Astrocyte (in vitro differentiated cells and primary cell): ENCODE measurements at regions not wholly inside any gene's neighbourhood (a gene's known extent, or its start where the extent isn't known, plus 50 kb on each side); places are given as distances from the start of the nearest gene placed in this dataset.

Experiments used
- DNase-seq: peaks from one replicate; pipeline ENCODE4 v3.0.0-alpha.2; 2010; ENCODE audit warnings: low read depth
- FAIRE-seq: peaks from 2 replicates; lab custom pipeline; 2011; peaks lifted over from hg19 to GRCh38; lab: Jason Lieb, UNC
- H2AFZ ChIP-seq: 2 replicates; pipeline ENCODE4 v1.6.0; 2012; ENCODE audit warnings: low read depth, low read length, inconsistent platforms
- H3K27ac ChIP-seq: 2 replicates; pipeline ENCODE4 v1.5.1; 2011; ENCODE audit warnings: low read depth, low read length, inconsistent platforms
- H3K27me3 ChIP-seq: 2 replicates; pipeline ENCODE4 v1.6.0; 2011; ENCODE audit warnings: low read length, inconsistent platforms; ENCODE audit not compliant: insufficient read depth
- H3K36me3 ChIP-seq: 2 replicates; pipeline ENCODE4 v1.5.1; 2011; ENCODE audit warnings: low read length, inconsistent platforms; ENCODE audit not compliant: insufficient read depth
- H3K4me1 ChIP-seq: 2 replicates; pipeline ENCODE4 v1.5.1; 2011; ENCODE audit warnings: low read length, inconsistent platforms; ENCODE audit not compliant: insufficient read depth
- H3K4me2 ChIP-seq: 2 replicates; pipeline ENCODE4 v1.6.0; 2012; ENCODE audit warnings: low read length, inconsistent platforms
- H3K4me3 ChIP-seq: 2 replicates; pipeline ENCODE4 v1.5.1; 2011; ENCODE audit warnings: low read depth, mild to moderate bottlenecking, low read length, inconsistent platforms; ENCODE audit not compliant: insufficient read depth
- H3K79me2 ChIP-seq: 2 replicates; pipeline ENCODE4 v1.6.0; 2012; ENCODE audit warnings: mild to moderate bottlenecking, low read length, inconsistent platforms; ENCODE audit not compliant: insufficient read depth
- H3K9ac ChIP-seq: 2 replicates; pipeline ENCODE4 v1.6.0; 2012; ENCODE audit warnings: mild to moderate bottlenecking, low read length, inconsistent platforms
- H3K9me3 ChIP-seq: 2 replicates; pipeline ENCODE4 v1.5.1; 2012; ENCODE audit warnings: low read depth, mild to moderate bottlenecking, low read length, inconsistent platforms; ENCODE audit not compliant: insufficient read depth
- H4K20me1 ChIP-seq: 2 replicates; pipeline ENCODE4 v1.6.0; 2012; ENCODE audit warnings: low read length, inconsistent platforms; ENCODE audit not compliant: insufficient read depth
- H3K27ac Mint-ChIP-seq: one replicate; pipeline ENCODE4 v1.8.0; 2021; ENCODE audit warnings: mild to moderate bottlenecking, mixed read lengths; ENCODE audit not compliant: unreplicated experiment
- H3K27me3 Mint-ChIP-seq: one replicate; pipeline ENCODE4 v1.8.0; 2021; ENCODE audit warnings: low read depth, mixed read lengths; ENCODE audit not compliant: unreplicated experiment
- H3K36me3 Mint-ChIP-seq: one replicate; pipeline ENCODE4 v1.8.0; 2021; ENCODE audit warnings: low read depth, mixed read lengths; ENCODE audit not compliant: unreplicated experiment
- H3K4me1 Mint-ChIP-seq: one replicate; pipeline ENCODE4 v1.8.0; 2021; ENCODE audit warnings: low read depth, mixed read lengths; ENCODE audit not compliant: unreplicated experiment
- H3K4me3 Mint-ChIP-seq: one replicate; pipeline ENCODE4 v1.8.0; 2021; ENCODE audit warnings: mild to moderate bottlenecking, moderate library complexity, mixed read lengths; ENCODE audit not compliant: unreplicated experiment
- H3K9me3 Mint-ChIP-seq: one replicate; pipeline ENCODE4 v1.8.0; 2021; ENCODE audit warnings: mild to moderate bottlenecking, mixed read lengths; ENCODE audit not compliant: unreplicated experiment
- EZH2 ChIP-seq: IDR thresholded peaks from 2 replicates; pipeline ENCODE4 v1.6.1; 2012; ENCODE audit warnings: mild to moderate bottlenecking, low read length, inconsistent platforms; ENCODE audit not compliant: insufficient read depth
- TF ChIP-seq, protein P1 (sequence below): IDR thresholded peaks from 2 replicates; pipeline ENCODE4 v1.5.1; 2011; ENCODE audit warnings: low read depth, mild to moderate bottlenecking, inconsistent platforms, low read length, moderate library complexity; ENCODE audit not compliant: insufficient read depth

GRCh38 chr18:71388148-71388547 lies 1099.3 kb downstream of the SOCS6 start:
- Histone ChIP-seq H3K4me2 (no peak overlapping the region), H3K79me2 (no peaks in the 10 kb centered on the region), H3K36me3 (no peaks in the 10 kb centered on the region), H3K4me3 (no peak overlapping the region), H3K4me1 (no peaks in the 10 kb centered on the region), H2AFZ (no peak overlapping the region), H3K9ac (no peak overlapping the region), H4K20me1 (no peaks in the 10 kb centered on the region), H3K9me3 (no peaks in the 10 kb centered on the region), H3K27me3 (no peaks in the 10 kb centered on the region), H3K27ac (no peak overlapping the region)
- H3K4me3 Mint-ChIP-seq, result no peak overlapping the region
- FAIRE-seq (no peak), DNase-seq (no peak)
- no peaks in the 10 kb centered on the region for H3K36me3 Mint-ChIP-seq
- H3K9me3 Mint-ChIP-seq, result peaks cover 4% of the 10 kb centered on the region
- no peak overlapping the region for H3K27ac Mint-ChIP-seq
- TF ChIP-seq EZH2, result no peak
- TF ChIP-seq, protein P1, sequence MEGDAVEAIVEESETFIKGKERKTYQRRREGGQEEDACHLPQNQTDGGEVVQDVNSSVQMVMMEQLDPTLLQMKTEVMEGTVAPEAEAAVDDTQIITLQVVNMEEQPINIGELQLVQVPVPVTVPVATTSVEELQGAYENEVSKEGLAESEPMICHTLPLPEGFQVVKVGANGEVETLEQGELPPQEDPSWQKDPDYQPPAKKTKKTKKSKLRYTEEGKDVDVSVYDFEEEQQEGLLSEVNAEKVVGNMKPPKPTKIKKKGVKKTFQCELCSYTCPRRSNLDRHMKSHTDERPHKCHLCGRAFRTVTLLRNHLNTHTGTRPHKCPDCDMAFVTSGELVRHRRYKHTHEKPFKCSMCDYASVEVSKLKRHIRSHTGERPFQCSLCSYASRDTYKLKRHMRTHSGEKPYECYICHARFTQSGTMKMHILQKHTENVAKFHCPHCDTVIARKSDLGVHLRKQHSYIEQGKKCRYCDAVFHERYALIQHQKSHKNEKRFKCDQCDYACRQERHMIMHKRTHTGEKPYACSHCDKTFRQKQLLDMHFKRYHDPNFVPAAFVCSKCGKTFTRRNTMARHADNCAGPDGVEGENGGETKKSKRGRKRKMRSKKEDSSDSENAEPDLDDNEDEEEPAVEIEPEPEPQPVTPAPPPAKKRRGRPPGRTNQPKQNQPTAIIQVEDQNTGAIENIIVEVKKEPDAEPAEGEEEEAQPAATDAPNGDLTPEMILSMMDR, result no peak
- no peaks in the 10 kb centered on the region for H3K27me3 Mint-ChIP-seq
- no peaks in the 10 kb centered on the region for H3K4me1 Mint-ChIP-seq

- Mint-ChIP-seq H3K4me3 (no peak overlapping the region), H3K4me1 (no peaks in the 10 kb centered on the region), H3K27me3 (no peaks in the 10 kb centered on the region), H3K36me3 (no peaks in the 10 kb centered on the region), H3K9me3 (peaks cover 2% of the 10 kb centered on the region), H3K27ac (no peak overlapping the region)
- DNase-seq (no peak), FAIRE-seq (no peak)
- no peak for TF ChIP-seq EZH2
- TF ChIP-seq, protein P1, result no peak
- Histone ChIP-seq H3K4me1 (no peaks in the 10 kb centered on the region), H3K79me2 (no peaks in the 10 kb centered on the region), H3K9me3 (no peaks in the 10 kb centered on the region), H3K36me3 (no peaks in the 10 kb centered on the region), H3K27me3 (no peaks in the 10 kb centered on the region), H2AFZ (no peak overlapping the region), H3K9ac (no peak overlapping the region), H3K27ac (no peak overlapping the region), H4K20me1 (no peaks in the 10 kb centered on the region), H3K4me3 (no peak overlapping the region), H3K4me2 (no peak overlapping the region)
Observed at GRCh38 chr18:71374294-71375000, 1085.6 kb downstream of the SOCS6 start.

GRCh38 chr18:71371951-71372605 lies 1083.2 kb downstream of the SOCS6 start:
- no peak for DNase-seq

More at GRCh38 chr18:71371951-71372605, 1083.2 kb downstream of the SOCS6 start:
- Histone ChIP-seq H2AFZ (no peak overlapping the region), H4K20me1 (no peaks in the 10 kb centered on the region), H3K27me3 (no peaks in the 10 kb centered on the region), H3K79me2 (no peaks in the 10 kb centered on the region), H3K4me3 (no peak overlapping the region), H3K4me1 (no peaks in the 10 kb centered on the region), H3K9me3 (peaks cover 2% of the 10 kb centered on the region), H3K4me2 (no peak overlapping the region), H3K9ac (no peak overlapping the region), H3K36me3 (no peaks in the 10 kb centered on the region), H3K27ac (no peak overlapping the region)
- Mint-ChIP-seq H3K4me3 (no peak overlapping the region), H3K36me3 (no peaks in the 10 kb centered on the region), H3K27me3 (no peaks in the 10 kb centered on the region), H3K9me3 (peaks cover 2% of the 10 kb centered on the region), H3K27ac (no peak overlapping the region), H3K4me1 (no peaks in the 10 kb centered on the region)
- TF ChIP-seq, protein P1, result no peak
- TF ChIP-seq EZH2, result no peak
- FAIRE-seq, result no peak
